OCI-LY7 (cell line): ENCODE measurements at regions not wholly inside any gene's neighbourhood (a gene's known extent, or its start where the extent isn't known, plus 50 kb on each side); places are given as distances from the start of the nearest gene placed in this dataset.

Experiments
- EZH2phosphoT487 ChIP-seq: fragments of 200-600 bp; sonication (generic); IDR thresholded peaks from 2 replicates; pipeline ENCODE4 v1.6.1; 2018; ENCODE audit warnings: low read depth, borderline replicate concordance, mild to moderate bottlenecking, mixed run types, antibody characterized with exemption, low read length, moderate library complexity, mixed read lengths
- TF ChIP-seq, protein P1 (sequence below): fragments of 200-600 bp; sonication (generic); conservative IDR thresholded peaks from 2 replicates; pipeline ENCODE4 v1.5.1; 2014; ENCODE audit warnings: mild to moderate bottlenecking, antibody characterized with exemption, low read length, moderate library complexity, mixed read lengths

GRCh38 chr1:18008081-18008480 is 99.5 kb upstream of the IGSF21 start:
- TF ChIP-seq, protein P1, sequence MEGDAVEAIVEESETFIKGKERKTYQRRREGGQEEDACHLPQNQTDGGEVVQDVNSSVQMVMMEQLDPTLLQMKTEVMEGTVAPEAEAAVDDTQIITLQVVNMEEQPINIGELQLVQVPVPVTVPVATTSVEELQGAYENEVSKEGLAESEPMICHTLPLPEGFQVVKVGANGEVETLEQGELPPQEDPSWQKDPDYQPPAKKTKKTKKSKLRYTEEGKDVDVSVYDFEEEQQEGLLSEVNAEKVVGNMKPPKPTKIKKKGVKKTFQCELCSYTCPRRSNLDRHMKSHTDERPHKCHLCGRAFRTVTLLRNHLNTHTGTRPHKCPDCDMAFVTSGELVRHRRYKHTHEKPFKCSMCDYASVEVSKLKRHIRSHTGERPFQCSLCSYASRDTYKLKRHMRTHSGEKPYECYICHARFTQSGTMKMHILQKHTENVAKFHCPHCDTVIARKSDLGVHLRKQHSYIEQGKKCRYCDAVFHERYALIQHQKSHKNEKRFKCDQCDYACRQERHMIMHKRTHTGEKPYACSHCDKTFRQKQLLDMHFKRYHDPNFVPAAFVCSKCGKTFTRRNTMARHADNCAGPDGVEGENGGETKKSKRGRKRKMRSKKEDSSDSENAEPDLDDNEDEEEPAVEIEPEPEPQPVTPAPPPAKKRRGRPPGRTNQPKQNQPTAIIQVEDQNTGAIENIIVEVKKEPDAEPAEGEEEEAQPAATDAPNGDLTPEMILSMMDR: no peak
- no peak for TF ChIP-seq EZH2phosphoT487
